ENCODE measurements at regions not wholly inside any gene's neighbourhood (a gene's known extent, or its start where the extent isn't known, plus 50 kb on each side); places are given as distances from the start of the nearest gene placed in this dataset.

- Histone ChIP-seq H3K27ac (no peak overlapping the region), H3K4me3 (no peak overlapping the region), H4K20me1 (ENCODE audit: insufficient read depth) (no peaks in the 10 kb centered on the region), H3F3A (ENCODE audit: insufficient read depth) (no peaks in the 10 kb centered on the region), H3K36me3 (ENCODE audit: low read depth) (no peaks in the 10 kb centered on the region), H2AFZ (no peak overlapping the region), H3K27me3 (replicated peaks; ENCODE audit: insufficient read depth) (no peaks in the 10 kb centered on the region), H3K4me2 (ENCODE audit: unreplicated experiment) (no peak overlapping the region), H3K4me1 (ENCODE audit: insufficient read depth) (no peaks in the 10 kb centered on the region), H3K9me3 (ENCODE audit: low read depth) (no peaks in the 10 kb centered on the region), H3K79me2 (ENCODE audit: insufficient read depth) (no peaks in the 10 kb centered on the region), H3K9ac (no peak overlapping the region), H3K9me2 (ENCODE audit: insufficient read depth) (no peaks in the 10 kb centered on the region)
- TF ChIP-seq EZH2 (IDR thresholded peaks at IDR 0.05; ENCODE audit: insufficient read depth, poor library complexity, severe bottlenecking) (no peak), EZH2phosphoT487 (IDR thresholded peaks at IDR 0.05; ENCODE audit: insufficient read depth, low read depth) (no peak)
- in situ Hi-C loops (cut with MboI) = no loop called here
- no peak for DNase-seq
- WGBS, 2 experiments (ENCODE audit: low coverage in 1 of 2, low lambda C conversion rate in 2 of 2, missing lambda C conversion rate in 2 of 2) = 21 to 32% methylated on average over 2 of the region's 2 CpGs
Observed at GRCh38 chr2:156763174-156763573, 327.0 kb downstream of the GPD2 start.

GRCh38 chr2:156765043-156765442, 328.9 kb downstream of the GPD2 start:
- Histone ChIP-seq H3K4me1 (ENCODE audit: insufficient read depth) (no peaks in the 10 kb centered on the region), H3K4me3 (no peak overlapping the region), H3K27me3 (replicated peaks; ENCODE audit: insufficient read depth) (no peaks in the 10 kb centered on the region), H2AFZ (no peak overlapping the region), H3F3A (ENCODE audit: insufficient read depth) (no peaks in the 10 kb centered on the region), H3K27ac (no peak overlapping the region), H4K20me1 (ENCODE audit: insufficient read depth) (no peaks in the 10 kb centered on the region), H3K36me3 (ENCODE audit: low read depth) (no peaks in the 10 kb centered on the region), H3K9ac (no peak overlapping the region), H3K9me2 (ENCODE audit: insufficient read depth) (no peaks in the 10 kb centered on the region), H3K4me2 (ENCODE audit: unreplicated experiment) (no peak overlapping the region), H3K9me3 (ENCODE audit: low read depth) (no peaks in the 10 kb centered on the region), H3K79me2 (ENCODE audit: insufficient read depth) (no peaks in the 10 kb centered on the region)
- TF ChIP-seq EZH2 (IDR thresholded peaks at IDR 0.05; ENCODE audit: insufficient read depth, poor library complexity, severe bottlenecking) (no peak), EZH2phosphoT487 (IDR thresholded peaks at IDR 0.05; ENCODE audit: insufficient read depth, low read depth) (no peak)
- in situ Hi-C loops (cut with MboI) = no loop called here
- 1 to 3% methylated on average over 2 of the region's 2 CpGs for WGBS, 2 experiments (ENCODE audit: low coverage in 1 of 2, low lambda C conversion rate in 2 of 2, missing lambda C conversion rate in 2 of 2)
- DNase-seq = no peak

GRCh38 chr2:156765450-156765849, 329.3 kb downstream of the GPD2 start:
- no peaks in the 10 kb centered on the region for H4K20me1 ChIP-seq (ENCODE audit: insufficient read depth)
- DNase-seq = no peak
- H3F3A ChIP-seq (ENCODE audit: insufficient read depth) = no peaks in the 10 kb centered on the region
- no peaks in the 10 kb centered on the region for H3K9me2 ChIP-seq (ENCODE audit: insufficient read depth)
- H3K4me1 ChIP-seq (ENCODE audit: insufficient read depth) = no peaks in the 10 kb centered on the region
- no peak overlapping the region for H3K4me2 ChIP-seq (ENCODE audit: unreplicated experiment)
- no peaks in the 10 kb centered on the region for H3K27me3 ChIP-seq (replicated peaks; ENCODE audit: insufficient read depth)
- no peak overlapping the region for H3K9ac ChIP-seq
- H2AFZ ChIP-seq = no peak overlapping the region
- no peaks in the 10 kb centered on the region for H3K36me3 ChIP-seq (ENCODE audit: low read depth)
- H3K27ac ChIP-seq = no peak overlapping the region
- in situ Hi-C loops (cut with MboI) = no loop called here
- WGBS, 2 experiments (ENCODE audit: low coverage in 1 of 2, low lambda C conversion rate in 2 of 2, missing lambda C conversion rate in 2 of 2) = 0 to 2% methylated on average over 1 of the region's 1 CpG
- H3K4me3 ChIP-seq = no peak overlapping the region
- no peaks in the 10 kb centered on the region for H3K79me2 ChIP-seq (ENCODE audit: insufficient read depth)
- TF ChIP-seq EZH2phosphoT487 (IDR thresholded peaks at IDR 0.05; ENCODE audit: insufficient read depth, low read depth) = no peak
- TF ChIP-seq EZH2 (IDR thresholded peaks at IDR 0.05; ENCODE audit: insufficient read depth, poor library complexity, severe bottlenecking) = no peak
- no peaks in the 10 kb centered on the region for H3K9me3 ChIP-seq (ENCODE audit: low read depth)

GRCh38 chr2:156769802-156770201, 333.6 kb downstream of the GPD2 start:
- Histone ChIP-seq H3K9me3 (ENCODE audit: low read depth) (no peaks in the 10 kb centered on the region), H3K9me2 (ENCODE audit: insufficient read depth) (no peaks in the 10 kb centered on the region), H3K27me3 (replicated peaks; ENCODE audit: insufficient read depth) (no peaks in the 10 kb centered on the region), H3K4me3 (no peak overlapping the region), H3K4me1 (ENCODE audit: insufficient read depth) (no peaks in the 10 kb centered on the region), H4K20me1 (ENCODE audit: insufficient read depth) (no peaks in the 10 kb centered on the region), H3F3A (ENCODE audit: insufficient read depth) (no peaks in the 10 kb centered on the region), H3K27ac (no peak overlapping the region), H3K36me3 (ENCODE audit: low read depth) (no peaks in the 10 kb centered on the region), H3K4me2 (ENCODE audit: unreplicated experiment) (no peak overlapping the region), H2AFZ (no peak overlapping the region), H3K79me2 (ENCODE audit: insufficient read depth) (no peaks in the 10 kb centered on the region), H3K9ac (no peak overlapping the region)
- no peak for DNase-seq
- 0 to 5% methylated on average over 1 of the region's 1 CpG for WGBS, 2 experiments (ENCODE audit: low coverage in 1 of 2, low lambda C conversion rate in 2 of 2, missing lambda C conversion rate in 2 of 2)
- TF ChIP-seq EZH2 (IDR thresholded peaks at IDR 0.05; ENCODE audit: insufficient read depth, poor library complexity, severe bottlenecking) = no peak
- no peak for TF ChIP-seq EZH2phosphoT487 (IDR thresholded peaks at IDR 0.05; ENCODE audit: insufficient read depth, low read depth)
- in situ Hi-C loops (cut with MboI) = no loop called here

- no peak for DNase-seq
- WGBS, 2 experiments (ENCODE audit: low coverage in 1 of 2, low lambda C conversion rate in 2 of 2, missing lambda C conversion rate in 2 of 2) = 83 to 86% methylated on average over 3 of the region's 3 CpGs
- no peak overlapping the region for H2AFZ ChIP-seq
- H3K9me2 ChIP-seq (ENCODE audit: insufficient read depth) = no peaks in the 10 kb centered on the region
- H3K9ac ChIP-seq = no peak overlapping the region
- no peaks in the 10 kb centered on the region for H3K36me3 ChIP-seq (ENCODE audit: low read depth)
- no peak overlapping the region for H3K27ac ChIP-seq
- in situ Hi-C loops (cut with MboI) = no loop called here
- H3K4me3 ChIP-seq = no peak overlapping the region
- H4K20me1 ChIP-seq (ENCODE audit: insufficient read depth) = no peaks in the 10 kb centered on the region
- H3K4me1 ChIP-seq (ENCODE audit: insufficient read depth) = no peaks in the 10 kb centered on the region
- H3K9me3 ChIP-seq (ENCODE audit: low read depth) = peaks cover 3% of the 10 kb centered on the region
- H3K27me3 ChIP-seq (replicated peaks; ENCODE audit: insufficient read depth) = no peaks in the 10 kb centered on the region
- H3F3A ChIP-seq (ENCODE audit: insufficient read depth) = no peaks in the 10 kb centered on the region
- no peak overlapping the region for H3K4me2 ChIP-seq (ENCODE audit: unreplicated experiment)
- H3K79me2 ChIP-seq (ENCODE audit: insufficient read depth) = no peaks in the 10 kb centered on the region
- no peak for TF ChIP-seq EZH2phosphoT487 (IDR thresholded peaks at IDR 0.05; ENCODE audit: insufficient read depth, low read depth)
- TF ChIP-seq EZH2 (IDR thresholded peaks at IDR 0.05; ENCODE audit: insufficient read depth, poor library complexity, severe bottlenecking) = no peak
Observed at GRCh38 chr2:156778916-156779315, 342.7 kb downstream of the GPD2 start.
